A549 (cell line): ENCODE measurements at regions not wholly inside any gene's neighbourhood (a gene's known extent, or its start where the extent isn't known, plus 50 kb on each side); places are given as distances from the start of the nearest gene placed in this dataset.

Experiments
- BHLHE40 ChIP-seq: IDR thresholded peaks from 2 replicates; pipeline ENCODE4 v1.6.1; 2012; ENCODE audit warnings: low read depth, low read length, inconsistent platforms
- CBX2 ChIP-seq: fragments of 200-600 bp; sonication (generic); IDR thresholded peaks from 2 replicates; pipeline ENCODE4 v1.6.1; 2016; ENCODE audit warnings: low read depth, mild to moderate bottlenecking, borderline replicate concordance
- CHD4 ChIP-seq: fragments of 200-600 bp; sonication (generic); IDR thresholded peaks from 2 replicates; pipeline ENCODE4 v1.6.1; 2016; ENCODE audit warnings: antibody characterized with exemption, mild to moderate bottlenecking, borderline replicate concordance
- CTCF ChIP-seq: fragments of >200 bp; sonication (Bioruptor Twin); formaldehyde crosslinking; IDR thresholded peaks from 3 replicates; pipeline ENCODE4 v1.5.1; 2016
- EHF ChIP-seq: fragments of 250-450 bp; sonication (Bioruptor Pico); IDR thresholded peaks from 2 replicates; pipeline ENCODE4 v1.5.0; 2020; ENCODE audit warnings: mild to moderate bottlenecking
- EP300 ChIP-seq, 2 experiments: fragments of >200 bp; sonication (Bioruptor Twin); formaldehyde crosslinking; IDR thresholded peaks; 2 replicates in 1 of 2; 3 replicates in 1 of 2; pipeline ENCODE4 v1.6.1; 2016 to 2017
- MAX ChIP-seq: IDR thresholded peaks from 2 replicates; pipeline ENCODE4 v1.6.1; 2012
- PBX3 ChIP-seq: IDR thresholded peaks from 2 replicates; pipeline ENCODE4 v1.6.1; 2012
- RARB ChIP-seq: fragments of 250-450 bp; sonication (Bioruptor Pico); IDR thresholded peaks from 2 replicates; pipeline ENCODE4 v1.8.0; 2021; ENCODE audit warnings: mild to moderate bottlenecking, moderate library complexity
- REST ChIP-seq: fragments of 200-600 bp; sonication (generic); IDR thresholded peaks from 2 replicates; pipeline ENCODE4 v1.6.1; 2016; ENCODE audit warnings: antibody characterized with exemption, mild to moderate bottlenecking, moderate library complexity
- SMC3 ChIP-seq: fragments of >200 bp; sonication (Bioruptor Twin); formaldehyde crosslinking; IDR thresholded peaks from 3 replicates; pipeline ENCODE4 v1.6.1; 2018; ENCODE audit warnings: inconsistent platforms
- SREBF2 ChIP-seq: fragments of 450-650 bp; IDR thresholded peaks from 2 replicates; pipeline ENCODE4 v1.6.1; 2014; ENCODE audit warnings: mild to moderate bottlenecking, moderate library complexity
- USF2 ChIP-seq: fragments of 450-650 bp; IDR thresholded peaks from 2 replicates; pipeline ENCODE4 v1.6.1; 2014; ENCODE audit warnings: antibody characterized with exemption

- no peak for TF ChIP-seq PBX3
- no peak for TF ChIP-seq BHLHE40
- no peak for TF ChIP-seq SMC3
- TF ChIP-seq EP300 (IDR thresholded peaks at IDR 0.05) = no peak
- TF ChIP-seq REST = no peak
- TF ChIP-seq CBX2 = no peak
- TF ChIP-seq USF2 = no peak
- no peak for TF ChIP-seq CTCF
- TF ChIP-seq SREBF2 = no peak
- no peak for TF ChIP-seq RARB (CRISPR knock-in tag)
- no peak for TF ChIP-seq MAX
- no peak for TF ChIP-seq CHD4
- TF ChIP-seq EHF (CRISPR knock-in tag) = no peak
Measured at GRCh38 chr6:141337191-141337590, 795.5 kb upstream of the GJE1 start.
